Panc1 (cell line): ENCODE measurements at regions not wholly inside any gene's neighbourhood (a gene's known extent, or its start where the extent isn't known, plus 50 kb on each side); places are given as distances from the start of the nearest gene placed in this dataset.

Experiments
- CTCF ChIP-seq: fragments of 450-650 bp; IDR thresholded peaks from 2 replicates; pipeline ENCODE4 v1.5.1; 2017; ENCODE audit warnings: mild to moderate bottlenecking
- POLR2AphosphoS5 ChIP-seq: IDR thresholded peaks from 2 replicates; pipeline ENCODE4 v1.6.1; 2012; ENCODE audit warnings: mild to moderate bottlenecking, low read depth, low read length, moderate library complexity
- REST ChIP-seq, 2 experiments: IDR thresholded peaks; 2 replicates each; pipeline ENCODE4 v1.6.1; 2011 to 2012; ENCODE audit warnings: low read depth in 2 of 2, control low read depth in 1 of 2, low read length in 1 of 2, mild to moderate bottlenecking in 1 of 2, moderate library complexity in 1 of 2; ENCODE audit not compliant: insufficient read depth in 1 of 2
- SIN3A ChIP-seq: IDR thresholded peaks from 2 replicates; pipeline ENCODE4 v1.6.1; 2012; ENCODE audit warnings: low read depth, mild to moderate bottlenecking, low read length, moderate library complexity, borderline replicate concordance; ENCODE audit not compliant: insufficient read depth
- TCF7L2 ChIP-seq: IDR thresholded peaks from 2 replicates; pipeline ENCODE4 v1.6.1; 2011; ENCODE audit warnings: mild to moderate bottlenecking, low read depth, low read length, inconsistent platforms

- TF ChIP-seq CTCF (no peak), SIN3A (no peak), POLR2AphosphoS5 (no peak), REST (IDR thresholded peaks at IDR 0.05; ENCODE audit: insufficient read depth in 1 of 2, low read depth in 2 of 2, low read length in 1 of 2) (no peak), TCF7L2 (no peak)
These were observed 77.8 kb downstream of the BOD1 start for GRCh38 chr5:173538654-173539053.
